NCI-H226 (cell line): ENCODE measurements at regions not wholly inside any gene's neighbourhood (a gene's known extent, or its start where the extent isn't known, plus 50 kb on each side); places are given as distances from the start of the nearest gene placed in this dataset.
"Not testable (repeated sequence)": the region's sequence is repeated elsewhere in the genome, so short reads cannot be mapped to it uniquely, and the experiment has no call there.

ENCODE experiments used
- DNase-seq: peaks from one replicate; pipeline ENCODE4 v3.0.0-alpha.2; 2015

- DNase-seq: no peak
These were observed 375.6 kb downstream of the ATP23 start for GRCh38 chr12:58316926-58317325.

- no peak for DNase-seq
These were observed 380.0 kb downstream of the ATP23 start for GRCh38 chr12:58321414-58321813.

DNA sequence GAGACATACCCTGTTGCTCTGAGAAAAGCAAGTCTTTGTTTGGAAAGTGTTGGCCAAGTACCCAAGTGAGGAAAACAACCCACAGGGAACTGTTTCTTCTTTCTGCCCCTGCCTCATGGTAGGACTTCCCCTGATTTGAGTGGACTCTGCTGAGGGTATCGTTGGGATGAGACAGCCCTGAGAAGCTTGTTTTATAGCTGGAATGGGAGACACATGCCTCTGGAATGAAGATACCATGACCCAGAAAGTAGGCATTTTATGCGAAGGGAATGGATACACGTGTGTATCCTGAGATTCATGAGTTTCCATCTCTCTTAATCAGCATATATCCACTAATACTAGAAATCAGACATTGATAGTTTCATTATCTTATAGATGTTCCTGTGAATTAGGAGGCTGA is 382.3 kb downstream of the ATP23 start:
- DNase-seq: no peak

GRCh38 chr12:58325561-58325960 is 384.2 kb downstream of the ATP23 start:
- no peak for DNase-seq

- no peak for DNase-seq
These were observed 385.2 kb downstream of the ATP23 start for GRCh38 chr12:58326534-58326933.

- DNase-seq: peak; percentile 92
These were observed 395.3 kb downstream of the ATP23 start for GRCh38 chr12:58336581-58337242.

DNA sequence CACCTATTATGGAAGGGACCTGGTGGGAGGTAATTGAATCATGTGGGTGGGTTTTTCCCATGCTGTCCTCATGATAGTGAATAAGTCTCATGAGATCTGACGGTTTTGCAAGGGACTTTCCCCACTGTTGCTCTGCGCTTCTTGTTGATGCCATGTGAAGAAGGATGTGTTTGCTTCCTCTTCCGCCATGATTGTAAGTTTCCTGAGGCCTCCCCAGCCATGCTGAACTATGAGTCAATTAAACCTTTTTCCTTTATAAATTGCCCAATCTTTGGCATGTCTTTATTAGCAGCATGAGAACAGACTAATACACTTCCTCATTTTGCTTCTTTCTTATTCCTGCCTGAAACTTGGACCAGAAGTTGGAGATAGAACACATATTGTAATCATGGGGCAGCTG is 396.2 kb downstream of the ATP23 start:
- DNase-seq: not testable (repeated sequence)

GRCh38 chr12:58341791-58342190 is 400.4 kb downstream of the ATP23 start:
- no peak for DNase-seq

DNA sequence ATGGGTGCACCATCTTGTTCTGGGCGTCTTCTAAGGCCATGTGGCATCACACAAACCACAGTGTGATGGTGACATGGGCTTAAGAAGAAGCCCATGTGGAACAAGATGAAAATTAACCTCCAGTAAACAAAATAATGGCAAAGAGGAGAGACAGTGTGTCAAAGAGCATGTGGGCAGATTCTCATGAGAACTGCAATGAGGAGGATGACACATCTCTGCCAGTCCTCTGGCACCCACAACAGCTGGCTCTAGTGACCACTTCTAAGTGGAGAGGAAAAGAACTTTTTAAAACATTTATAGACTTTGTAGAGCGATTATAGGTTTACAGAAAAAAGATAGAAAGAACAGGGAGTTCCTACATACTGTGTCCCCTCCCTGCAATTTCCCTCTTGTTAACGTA is 401.4 kb downstream of the ATP23 start:
- no peak for DNase-seq

- peak; percentile 27 for DNase-seq
These were observed 404.8 kb downstream of the ATP23 start for GRCh38 chr12:58346032-58346632.

DNA sequence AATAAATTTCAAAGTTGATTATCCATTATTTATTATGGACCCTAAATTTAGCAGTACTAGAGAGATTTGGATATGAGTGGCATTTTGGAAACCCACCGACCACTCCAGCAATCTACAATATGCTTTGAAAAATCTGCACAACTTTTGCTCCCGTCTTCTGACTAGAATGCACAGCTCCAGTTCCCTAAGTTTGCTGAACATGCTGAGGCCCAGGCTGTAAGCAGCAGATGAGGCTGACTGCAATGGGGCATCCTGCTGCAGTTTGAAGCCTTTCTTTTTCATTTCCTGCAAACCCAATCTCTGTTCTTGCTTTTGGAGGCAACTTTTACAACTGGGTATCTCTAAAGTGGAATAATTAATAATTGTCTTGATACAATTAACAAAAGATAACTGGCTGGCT is 405.8 kb downstream of the ATP23 start:
- no peak for DNase-seq

DNA sequence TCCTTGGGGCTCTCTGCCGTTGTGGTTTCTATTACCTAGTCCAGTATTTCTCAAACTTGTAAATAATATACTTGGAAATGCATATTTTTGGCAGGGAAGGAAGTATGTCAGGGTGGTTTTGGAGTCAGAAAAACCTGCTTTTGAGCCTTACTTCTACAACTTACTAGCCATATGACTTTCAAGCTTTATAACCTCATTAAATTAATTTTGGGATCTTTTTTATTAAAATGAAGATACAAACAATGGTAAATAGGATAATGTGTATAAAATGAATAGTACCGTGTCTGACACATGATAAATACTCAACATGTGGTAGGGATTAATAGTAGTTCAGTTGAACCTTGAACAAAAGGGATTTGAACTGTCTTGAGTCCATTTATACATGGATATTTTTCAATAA is 406.3 kb downstream of the ATP23 start:
- no peak for DNase-seq

DNA sequence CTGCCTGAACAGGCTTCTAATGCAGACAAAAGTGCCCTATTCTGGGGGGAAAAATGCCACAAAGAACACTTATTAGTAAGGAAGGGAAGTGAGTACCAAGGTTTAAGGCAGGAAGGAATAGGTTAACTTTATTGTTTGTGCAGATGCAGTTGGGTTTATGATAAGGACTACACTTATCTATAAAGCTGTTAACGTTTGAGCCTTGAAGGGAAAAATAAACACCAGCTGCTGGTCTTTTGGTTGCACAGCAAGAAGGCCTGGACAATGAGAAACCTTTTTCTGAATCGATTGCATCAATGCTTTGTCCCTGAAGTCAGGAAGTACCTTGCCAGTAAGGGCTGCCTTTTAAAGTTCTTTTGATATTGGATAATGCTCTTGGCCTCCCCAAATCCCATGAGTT is 407.8 kb downstream of the ATP23 start:
- no peak for DNase-seq

GRCh38 chr12:58356794-58357193 is 415.4 kb downstream of the ATP23 start:
- DNase-seq: no peak

DNA sequence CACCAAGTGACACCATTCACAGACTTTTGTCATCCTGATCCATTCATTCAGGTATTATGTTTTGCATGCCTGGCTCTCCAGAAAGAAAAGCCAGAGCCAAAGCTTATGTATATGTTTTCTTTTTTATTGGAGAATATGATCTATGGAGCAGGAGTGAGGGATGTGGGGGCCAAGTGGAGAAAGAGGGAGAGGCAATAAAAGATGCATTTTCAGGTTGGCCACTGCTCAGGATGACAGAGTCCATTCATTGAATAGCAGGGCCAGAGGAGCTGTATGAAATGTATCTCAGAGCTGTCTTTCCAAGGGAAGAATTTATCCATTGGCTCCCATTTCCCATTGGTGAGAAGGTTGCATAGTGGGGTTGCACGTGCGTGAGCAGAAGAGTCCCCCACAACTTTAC is 416.1 kb downstream of the ATP23 start:
- no peak for DNase-seq

GRCh38 chr12:58358369-58358768 is 417.0 kb downstream of the ATP23 start:
- DNase-seq: no peak

DNA sequence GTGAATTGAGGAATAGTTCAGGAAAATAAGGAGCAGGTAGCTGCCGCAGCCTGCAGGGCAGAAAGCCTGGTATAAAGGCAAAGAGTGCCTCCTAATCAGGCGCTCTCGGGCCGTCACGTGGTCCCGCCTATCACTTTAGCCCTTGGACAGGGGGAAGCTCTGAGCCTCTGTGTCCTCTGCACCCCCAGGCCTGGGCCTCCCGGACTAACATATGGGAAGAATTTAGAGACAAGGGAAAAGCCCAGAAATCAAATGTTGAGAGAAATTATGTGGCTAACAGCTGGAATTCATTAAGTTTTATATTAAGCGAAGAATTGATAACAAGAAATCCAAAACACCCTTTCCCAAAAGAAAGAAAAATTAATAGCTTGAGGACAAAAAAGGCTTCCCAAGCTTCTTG is 417.7 kb downstream of the ATP23 start:
- DNase-seq: no peak

- no peak for DNase-seq
These were observed 419.7 kb downstream of the ATP23 start for GRCh38 chr12:58361056-58361455.

DNA sequence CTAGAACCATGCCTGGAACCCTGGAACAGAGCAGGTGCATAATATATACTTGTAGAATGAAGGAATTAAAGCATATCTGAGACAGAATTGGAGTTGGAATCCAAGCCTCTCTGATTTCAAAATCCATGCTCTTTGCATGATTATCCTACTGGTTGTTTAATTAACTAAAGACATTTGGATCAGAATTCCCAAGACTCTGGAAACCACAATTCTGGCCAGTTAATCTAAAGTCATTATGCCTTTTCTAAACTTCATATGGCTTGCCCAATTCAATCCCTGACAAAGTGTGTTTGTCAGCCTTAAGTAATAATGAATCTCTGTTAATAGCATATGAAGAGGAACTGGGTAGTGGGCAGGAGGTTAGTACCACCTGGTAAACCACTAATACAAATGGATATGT is 422.6 kb downstream of the ATP23 start:
- DNase-seq: no peak

DNA sequence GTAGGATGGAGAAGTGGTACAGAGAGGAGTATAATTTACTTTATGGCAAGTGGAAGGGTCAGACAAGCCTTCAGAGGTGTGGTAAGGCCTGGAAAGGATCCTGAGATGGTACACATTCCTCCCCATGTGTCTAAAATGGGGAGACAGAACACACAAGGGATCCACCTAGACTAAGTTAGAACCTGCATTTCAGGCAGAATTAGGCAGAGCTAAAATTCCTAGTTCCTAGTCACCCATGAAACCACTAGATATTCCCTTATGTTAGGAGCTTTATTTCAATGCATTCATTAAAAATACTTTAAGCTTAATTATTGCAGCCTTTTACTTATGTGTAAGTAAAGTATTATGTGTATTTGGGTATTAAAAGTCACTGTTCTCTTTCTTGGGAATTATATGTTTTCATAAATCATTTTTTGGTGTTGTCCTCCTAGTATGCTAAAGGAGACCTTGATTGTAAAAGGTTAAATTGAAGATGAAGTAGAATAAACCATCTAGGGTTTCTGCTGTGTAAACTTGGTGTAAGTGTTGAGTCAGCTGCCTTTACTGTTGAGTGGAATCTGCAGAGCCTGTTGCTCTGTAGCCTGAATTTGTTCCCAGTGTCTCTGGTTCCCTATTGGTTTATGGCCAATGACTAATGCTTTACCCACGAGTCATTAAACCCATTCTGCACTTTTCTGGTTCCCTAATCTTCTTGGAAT is 423.2 kb downstream of the ATP23 start:
- DNase-seq: peak; percentile 99

- no peak for DNase-seq
These were observed 423.7 kb downstream of the ATP23 start for GRCh38 chr12:58365087-58365390.

GRCh38 chr12:58367041-58367440 is 425.7 kb downstream of the ATP23 start:
- DNase-seq: peak; percentile 62

DNA sequence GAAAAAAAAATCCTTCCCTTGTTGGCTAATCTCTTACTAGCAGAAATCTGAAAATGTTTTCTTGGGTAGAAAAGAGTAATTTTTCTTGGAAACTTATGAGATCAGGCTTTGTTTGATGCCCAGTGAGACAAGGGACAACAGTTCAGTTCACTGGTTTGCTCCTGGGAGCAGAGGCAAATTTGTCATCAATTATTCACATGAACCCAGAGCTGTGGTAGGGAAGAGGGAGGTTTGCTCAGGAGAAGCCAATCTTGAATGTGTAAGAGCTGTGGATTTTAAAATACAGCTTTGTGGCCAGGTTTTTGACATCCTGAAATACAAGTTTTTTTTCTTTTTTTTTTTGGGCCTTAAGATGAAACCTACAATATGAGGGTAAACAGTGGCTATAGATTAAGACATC is 426.6 kb downstream of the ATP23 start:
- no peak for DNase-seq

- no peak for DNase-seq
These were observed 428.2 kb downstream of the ATP23 start for GRCh38 chr12:58369576-58369975.

GRCh38 chr12:58372298-58372697 is 430.9 kb downstream of the ATP23 start:
- no peak for DNase-seq
